NCI-H1105 treated with DMSO at 0.1 percent for 48 hours (cell line): ENCODE measurements at regions not wholly inside any gene's neighbourhood (a gene's known extent, or its start where the extent isn't known, plus 50 kb on each side); places are given as distances from the start of the nearest gene placed in this dataset.
A peak's percentile ranks its signal among the peaks of the same experiment; 100 is the strongest.

ENCODE experiments used
- DNase-seq: peaks from one replicate; lab custom pipeline; 2025; lab: John Stamatoyannopoulos, UW

DNA sequence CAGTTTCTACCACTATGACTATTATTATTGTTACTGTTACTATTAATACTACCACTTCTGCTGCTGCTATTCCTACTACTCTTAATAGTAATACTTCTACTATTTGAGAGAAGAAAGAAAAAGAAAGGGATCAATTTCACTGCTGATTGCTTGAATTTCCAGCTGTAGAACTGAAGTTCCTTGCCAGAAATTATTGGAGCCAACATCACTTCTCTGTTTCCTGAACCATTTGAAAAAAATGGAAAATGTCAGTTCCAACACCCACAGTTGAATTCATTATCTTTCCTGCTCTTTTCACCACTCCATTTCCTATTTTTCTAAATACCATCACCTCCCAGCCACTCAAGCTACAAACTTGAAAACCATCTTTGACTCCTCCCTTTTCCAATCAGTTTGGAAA, 54.1 kb upstream of the PIK3C2G start:
- no peak for DNase-seq

DNA sequence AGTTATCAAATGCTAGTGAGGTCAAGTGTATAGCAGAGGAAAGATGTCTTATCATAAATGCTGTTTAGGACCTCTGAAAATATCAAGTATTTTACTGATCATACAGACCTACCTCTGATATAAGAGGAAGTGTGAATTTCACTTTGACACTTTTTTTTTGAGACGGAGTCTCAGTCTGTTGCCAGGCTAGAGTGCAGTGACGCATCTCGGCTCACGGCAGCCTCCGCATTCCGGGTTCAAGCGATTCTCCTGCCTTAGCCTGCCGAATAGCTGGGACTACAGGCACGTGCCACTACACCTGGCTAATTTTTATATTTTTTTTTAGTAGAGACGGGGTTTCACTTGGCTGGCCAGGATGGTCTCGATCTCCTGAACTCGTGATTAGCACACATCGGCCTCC, 55.1 kb upstream of the PIK3C2G start:
- DNase-seq, result no peak

DNA sequence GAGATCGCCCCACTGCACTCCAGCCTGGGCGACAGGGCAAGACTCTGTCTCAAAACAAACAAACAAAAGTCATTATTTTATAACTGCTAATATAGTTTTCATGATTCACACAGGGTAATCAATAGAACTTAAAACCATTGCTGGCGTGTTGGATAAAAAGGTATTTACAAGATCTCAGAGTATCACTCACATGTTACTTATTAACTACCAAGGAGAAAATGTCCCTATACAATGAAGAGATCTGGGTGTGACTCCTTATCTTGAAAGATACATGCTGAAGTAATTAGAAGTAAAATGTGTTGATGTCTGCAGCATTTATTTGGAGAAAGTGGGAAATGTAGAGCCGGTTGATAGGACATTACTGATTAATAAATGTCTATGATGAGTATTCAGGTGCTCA, 57.3 kb upstream of the PIK3C2G start:
- no peak for DNase-seq

- no peak for DNase-seq
Observed at GRCh38 chr12:18192119-18192518, 69.2 kb upstream of the PIK3C2G start.

DNA sequence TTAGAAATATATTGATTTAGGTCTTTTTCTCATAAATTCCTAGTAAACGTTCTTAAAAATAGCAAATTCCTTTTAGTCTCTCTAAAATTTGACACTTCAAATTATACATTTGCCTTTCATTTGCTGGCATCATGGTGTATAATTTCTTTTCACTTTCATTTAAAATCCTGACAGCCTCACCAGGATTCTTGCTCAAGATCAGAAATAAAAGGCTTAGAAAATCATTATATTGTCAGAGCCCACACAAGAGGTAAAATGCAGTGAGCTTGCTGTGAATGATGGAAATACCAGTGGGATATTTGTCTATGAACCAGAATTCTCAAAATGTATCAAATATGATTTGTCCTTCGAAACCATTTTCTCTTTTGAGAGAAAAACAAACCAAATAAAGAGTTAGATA, 78.2 kb upstream of the PIK3C2G start:
- DNase-seq, result no peak

GRCh38 chr12:18171571-18171970, 81.6 kb upstream of the RERGL start:
- DNase-seq, result no peak

GRCh38 chr12:18168016-18168415, 78.0 kb upstream of the RERGL start:
- no peak for DNase-seq

- no peak for DNase-seq
Observed at GRCh38 chr12:18165889-18166288, 75.9 kb upstream of the RERGL start.

GRCh38 chr12:18165422-18165871, 75.5 kb upstream of the RERGL start:
- DNase-seq, result peak; percentile 99

DNA sequence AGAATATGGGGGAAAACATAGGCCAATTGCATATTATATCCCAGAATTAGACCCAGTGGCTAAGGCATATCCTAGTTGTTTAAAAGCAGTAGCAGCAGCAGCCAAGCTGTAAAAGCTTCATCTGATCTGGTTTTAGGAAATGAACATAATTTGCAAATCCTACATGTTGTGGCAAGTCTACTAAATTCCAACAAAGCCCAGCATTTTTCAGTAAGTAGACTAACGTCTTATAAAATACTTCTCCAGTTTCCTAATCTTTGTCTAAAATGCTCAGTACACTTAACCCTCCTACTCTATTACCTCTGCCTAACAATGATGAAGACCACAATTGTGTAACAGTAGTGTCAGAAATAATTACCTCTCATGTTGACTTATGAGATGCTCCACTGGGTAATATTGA, 70.9 kb upstream of the RERGL start:
- DNase-seq, result peak; percentile 74

DNA sequence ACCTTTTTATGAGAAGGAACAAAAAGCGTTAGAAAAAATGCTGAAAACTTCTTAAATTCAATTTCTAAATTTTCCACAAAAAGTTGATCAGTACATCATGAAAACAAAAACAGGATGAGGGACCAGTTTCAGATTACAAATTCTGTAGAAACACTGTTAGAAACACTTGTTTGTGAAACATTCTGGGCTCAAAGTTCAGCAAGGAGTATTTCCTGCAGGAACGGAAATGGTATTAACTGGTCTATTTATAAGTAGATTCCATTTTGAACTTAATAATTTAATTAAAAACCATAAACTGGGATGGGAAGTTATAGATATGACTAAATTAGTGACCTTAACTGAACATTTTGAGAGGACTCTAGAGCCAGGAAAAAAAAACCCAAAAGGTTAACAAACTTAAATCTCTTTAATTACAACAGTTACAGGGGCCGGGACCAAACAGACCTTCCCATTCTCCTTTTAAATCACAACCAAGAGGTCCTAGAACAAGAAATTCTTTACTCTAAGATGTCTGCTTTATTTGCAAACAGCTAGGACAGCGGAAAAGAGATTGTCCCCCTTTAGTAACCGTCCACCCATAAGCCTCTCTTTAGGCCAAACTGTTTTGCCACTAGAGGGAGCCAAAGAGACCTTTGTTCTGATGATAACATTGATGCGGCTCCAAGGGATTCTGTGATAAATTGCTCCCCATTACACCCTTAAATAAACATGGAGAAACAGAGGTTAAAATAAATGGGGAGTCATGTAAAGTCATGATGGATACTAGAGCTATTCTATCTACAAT, 69.0 kb upstream of the RERGL start:
- peak; percentile 33 for DNase-seq

GRCh38 chr12:18153826-18154225, 63.8 kb upstream of the RERGL start:
- DNase-seq, result peak; percentile 81

- no peak for DNase-seq
Observed at GRCh38 chr12:18151036-18151435, 61.0 kb upstream of the RERGL start.

DNA sequence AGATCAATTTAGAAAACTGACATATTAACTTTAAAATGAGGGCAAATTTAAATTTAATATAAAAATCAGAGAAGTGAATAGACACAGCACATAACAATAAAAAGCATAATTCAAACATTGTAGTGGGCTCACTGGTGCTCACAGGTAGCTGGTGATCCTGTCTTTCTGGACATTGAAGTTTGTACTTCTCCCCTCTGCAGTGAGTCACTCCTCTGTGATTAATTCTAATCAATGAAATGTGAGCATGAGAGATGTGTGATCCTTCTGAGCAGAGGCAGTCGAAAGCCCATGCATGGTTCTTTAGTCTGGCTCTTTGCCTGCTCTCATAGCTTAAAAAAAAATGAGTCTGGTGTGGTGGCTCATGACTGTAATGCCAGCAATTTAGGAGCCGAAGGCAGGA, 59.0 kb upstream of the RERGL start:
- no peak for DNase-seq

- DNase-seq, result no peak
Observed at GRCh38 chr12:18146363-18146762, 56.4 kb upstream of the RERGL start.

- DNase-seq, result no peak
Observed at GRCh38 chr12:18145924-18146323, 55.9 kb upstream of the RERGL start.

DNA sequence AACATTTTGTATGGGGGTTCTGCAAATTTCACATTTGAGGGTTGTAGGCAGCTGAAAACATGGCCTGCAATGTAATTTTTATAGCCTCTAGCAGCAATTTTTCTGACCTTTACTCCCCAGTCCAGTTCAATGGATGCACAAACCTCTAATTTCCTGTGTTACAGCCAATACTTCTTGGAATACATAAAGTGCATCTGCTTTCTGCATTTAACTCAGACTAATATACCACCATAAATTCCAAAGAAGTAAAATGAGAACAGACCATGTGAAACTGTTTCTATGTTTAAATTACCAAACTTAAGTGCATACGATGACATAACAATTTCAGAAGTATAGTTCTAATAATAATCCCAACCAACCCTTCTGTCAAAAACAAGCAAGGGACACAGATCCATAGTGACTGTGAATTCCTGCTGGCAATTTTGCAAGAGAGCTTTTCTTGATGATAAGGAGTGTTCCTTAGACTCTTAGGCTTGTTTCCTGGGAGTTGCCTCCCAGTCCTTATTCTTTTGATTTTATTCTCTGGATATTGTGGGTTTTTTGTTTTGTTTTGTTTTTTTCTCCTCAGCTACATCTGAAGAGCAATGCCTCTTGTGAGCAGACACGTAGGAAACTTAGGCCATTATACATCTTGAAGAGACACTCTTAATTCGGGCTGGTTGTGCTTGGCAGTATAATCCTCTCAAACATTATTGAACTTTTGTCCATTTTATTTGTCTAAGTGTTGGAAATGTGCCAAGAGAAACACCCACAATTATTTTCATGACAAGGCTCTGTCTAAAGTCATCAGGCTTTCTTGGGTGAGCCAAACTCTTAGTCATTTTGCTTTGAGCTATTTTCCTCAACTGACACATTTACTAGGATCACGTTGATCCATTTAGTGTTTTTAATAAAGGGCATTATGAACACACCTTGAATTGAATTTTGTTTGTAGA, 51.3 kb upstream of the RERGL start:
- DNase-seq, result peak; percentile 88

GRCh38 chr12:18139989-18140596, 50.1 kb upstream of the RERGL start:
- DNase-seq, result peak; percentile 56
